Central memory CD4-positive, alpha-beta T cell (primary cell): ENCODE measurements at regions not wholly inside any gene's neighbourhood (a gene's known extent, or its start where the extent isn't known, plus 50 kb on each side); places are given as distances from the start of the nearest gene placed in this dataset.

Experiments used
- DNase-seq: peaks from one replicate; pipeline ENCODE4 v3.0.0; 2022

GRCh38 chr15:70504299-70504951 is 258.9 kb downstream of the UACA start:
- DNase-seq, result no peak

- DNase-seq, result no peak
These were observed 259.5 kb downstream of the UACA start for GRCh38 chr15:70503798-70504298.

- no peak for DNase-seq
These were observed 260.1 kb downstream of the UACA start for GRCh38 chr15:70503073-70503745.

GRCh38 chr15:70502529-70502928 is 260.8 kb downstream of the UACA start:
- no peak for DNase-seq

GRCh38 chr15:70501849-70502248 is 261.5 kb downstream of the UACA start:
- no peak for DNase-seq

- no peak for DNase-seq
These were observed 262.1 kb downstream of the UACA start for GRCh38 chr15:70501121-70501727.

GRCh38 chr15:70499791-70500190 is 263.6 kb downstream of the UACA start:
- DNase-seq, result no peak

GRCh38 chr15:70498096-70498626 is 265.2 kb downstream of the UACA start:
- DNase-seq, result no peak

GRCh38 chr15:70497661-70498060 is 265.7 kb downstream of the UACA start:
- no peak for DNase-seq

GRCh38 chr15:70495991-70496599 is 267.3 kb downstream of the UACA start:
- no peak for DNase-seq

- DNase-seq, result no peak
These were observed 268.3 kb downstream of the UACA start for GRCh38 chr15:70494852-70495571.

GRCh38 chr15:70494517-70494851 is 268.9 kb downstream of the UACA start:
- DNase-seq, result no peak

GRCh38 chr15:70493787-70494516 is 269.4 kb downstream of the UACA start:
- DNase-seq, result no peak

- DNase-seq, result no peak
These were observed 270.0 kb downstream of the UACA start for GRCh38 chr15:70493376-70493775.

- DNase-seq, result peak; percentile 87
These were observed 270.8 kb downstream of the UACA start for GRCh38 chr15:70492240-70493177.

GRCh38 chr15:70491641-70492040 is 271.7 kb downstream of the UACA start:
- DNase-seq, result no peak

- no peak for DNase-seq
These were observed 272.1 kb downstream of the UACA start for GRCh38 chr15:70491201-70491621.

GRCh38 chr15:70490838-70491155 is 272.6 kb downstream of the UACA start:
- no peak for DNase-seq

GRCh38 chr15:70490148-70490837 is 273.1 kb downstream of the UACA start:
- DNase-seq, result no peak
